ENCODE measurements at regions not wholly inside any gene's neighbourhood (a gene's known extent, or its start where the extent isn't known, plus 50 kb on each side); places are given as distances from the start of the nearest gene placed in this dataset.

GRCh38 chr7:145269418-145270161, 433.7 kb upstream of the TPK1 start:
- no peak for DNase-seq

More at GRCh38 chr7:145269418-145270161, 433.7 kb upstream of the TPK1 start:
- no peaks in the 10 kb centered on the region for H3K9me1 ChIP-seq (ENCODE audit: insufficient read depth, low read length)
- H4K5ac ChIP-seq (ENCODE audit: low read depth, low read length) = no peak overlapping the region
- no peak overlapping the region for H2AK5ac ChIP-seq (ENCODE audit: low read depth, low read length)
- dilution Hi-C loops (cut with HindIII; ENCODE audit: low sequenced_read_pairs, unreplicated experiment) = no loop called here
- no peak overlapping the region for H2BK15ac ChIP-seq (ENCODE audit: low read depth, low read length)
- TF ChIP-seq CHD1 (IDR thresholded peaks at IDR 0.05; ENCODE audit: low read depth, low read length) (no peak), MAZ (IDR thresholded peaks at IDR 0.05; ENCODE audit: borderline replicate concordance, low read depth, low read length) (no peak), ELK1 (IDR thresholded peaks at IDR 0.05; ENCODE audit: borderline replicate concordance, low read depth, low read length) (no peak), NFE2L2 (IDR thresholded peaks at IDR 0.05; ENCODE audit: low read depth, low read length) (no peak), MAFK (IDR thresholded peaks at IDR 0.05; ENCODE audit: low read depth, low read length) (no peak), BHLHE40 (IDR thresholded peaks at IDR 0.05; ENCODE audit: low read depth, low read length) (no peak), RFX5 (IDR thresholded peaks at IDR 0.05; ENCODE audit: low read depth, low read length) (no peak), SMC3 (IDR thresholded peaks at IDR 0.05; ENCODE audit: low read depth, low read length) (no peak), CEBPB (IDR thresholded peaks at IDR 0.05; ENCODE audit: low read depth, low read length) (no peak), CTCF (conservative IDR thresholded peaks at IDR 0.05; ENCODE audit: low read depth, low read length) (no peak)
- H3K23ac ChIP-seq (ENCODE audit: low read depth, low read length) = no peak overlapping the region
- in situ Hi-C loops (cut with MboI; ENCODE audit: low sequenced_read_pairs) = no loop called here
- H3K4ac ChIP-seq (ENCODE audit: low read depth, low read length) = no peak overlapping the region
- H3K4me1 ChIP-seq (ENCODE audit: control insufficient read depth, insufficient read depth, low read length) = no peaks in the 10 kb centered on the region
- no peak overlapping the region for H3K56ac ChIP-seq (ENCODE audit: extremely low read depth, insufficient read depth, low read length)
- H3K27me3 ChIP-seq (ENCODE audit: control insufficient read depth, insufficient read depth, low read length) = no peaks in the 10 kb centered on the region
- H4K20me1 ChIP-seq (ENCODE audit: insufficient read depth, low read length) = no peaks in the 10 kb centered on the region
- H2AK9ac ChIP-seq (replicated peaks; ENCODE audit: low read depth, low read length, poor library complexity) = no peak overlapping the region
- H3K4me2 ChIP-seq (ENCODE audit: low read depth, low read length) = no peak overlapping the region
- H3K18ac ChIP-seq (ENCODE audit: low read depth, low read length) = no peak overlapping the region
- H3K4me3 ChIP-seq (ENCODE audit: insufficient read depth, low read depth, low read length) = no peak overlapping the region
- no peak for ATAC-seq (ENCODE audit: low read depth)
- 50% methylated on average over 1 of the region's 28 CpGs; no CpG with 5 or more reads in 1 of the 2 experiments for WGBS, 2 experiments (ENCODE audit: extremely low coverage in 2 of 2, insufficient read length in 1 of 2)
- H2AFZ ChIP-seq (replicated peaks; ENCODE audit: low read length, poor library complexity) = no peak overlapping the region
- no peak overlapping the region for H3K27ac ChIP-seq (ENCODE audit: insufficient read depth, low read length)
- peaks cover 15% of the 10 kb centered on the region for H3K9me3 ChIP-seq (ENCODE audit: control insufficient read depth, insufficient read depth, low read length)
- no peak overlapping the region for H2BK5ac ChIP-seq (ENCODE audit: low read depth, low read length, poor library complexity, severe bottlenecking)
- H4K8ac ChIP-seq (ENCODE audit: low read depth in 2 of 2, low read length in 2 of 2) = no peak overlapping the region
- intact Hi-C loops (cut with micrococcal nuclease) = no loop called here
- H2BK120ac ChIP-seq (ENCODE audit: low read depth, low read length) = no peak overlapping the region
- POLR2A ChIA-PET (ENCODE audit: unreplicated experiment) = no interaction called here
- H3K36me3 ChIP-seq (ENCODE audit: control insufficient read depth, insufficient read depth, low read length) = no peaks in the 10 kb centered on the region
- BruUV-seq (replicated peaks) = no TSS peak
- H3K79me1 ChIP-seq (ENCODE audit: low read depth in 1 of 2, low read length in 2 of 2) = no peaks in the 10 kb centered on the region
- H4K91ac ChIP-seq (ENCODE audit: insufficient read depth, low read depth, low read length) = no peak overlapping the region
- H3K14ac ChIP-seq (replicated peaks; ENCODE audit: low read depth, low read length) = no peak overlapping the region
- H2BK20ac ChIP-seq (ENCODE audit: low read depth, low read length) = no peak overlapping the region
- H3K9ac ChIP-seq (ENCODE audit: low read depth, low read length) = no peak overlapping the region
- CTCF ChIA-PET = no interaction called here

Data from IMR-90 (cell line).